ENCODE measurements at regions not wholly inside any gene's neighbourhood (a gene's known extent, or its start where the extent isn't known, plus 50 kb on each side); places are given as distances from the start of the nearest gene placed in this dataset.

DNA sequence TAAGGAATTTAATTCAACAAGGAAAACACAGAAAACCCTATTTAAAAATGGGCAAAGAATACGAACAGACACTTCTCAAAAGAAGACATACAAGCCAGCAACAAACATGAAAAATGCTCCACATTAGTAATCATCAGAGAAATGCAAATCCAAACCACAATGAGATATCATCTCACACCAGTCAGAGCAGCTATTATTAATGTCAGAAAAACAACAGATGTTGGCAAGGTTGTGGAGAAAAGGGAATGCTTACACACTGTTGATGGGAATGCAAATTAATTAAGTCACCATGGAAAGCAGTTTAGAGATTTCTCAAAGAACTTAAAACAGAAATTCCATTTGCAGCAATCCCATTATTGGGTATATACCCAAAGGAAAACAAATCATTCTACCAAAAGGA is 55.2 kb downstream of the GCC1 start:
- WGBS, 3 donors, result 64 to 71% (median 67%) methylated on average over 1 of the region's 1 CpG

DNA sequence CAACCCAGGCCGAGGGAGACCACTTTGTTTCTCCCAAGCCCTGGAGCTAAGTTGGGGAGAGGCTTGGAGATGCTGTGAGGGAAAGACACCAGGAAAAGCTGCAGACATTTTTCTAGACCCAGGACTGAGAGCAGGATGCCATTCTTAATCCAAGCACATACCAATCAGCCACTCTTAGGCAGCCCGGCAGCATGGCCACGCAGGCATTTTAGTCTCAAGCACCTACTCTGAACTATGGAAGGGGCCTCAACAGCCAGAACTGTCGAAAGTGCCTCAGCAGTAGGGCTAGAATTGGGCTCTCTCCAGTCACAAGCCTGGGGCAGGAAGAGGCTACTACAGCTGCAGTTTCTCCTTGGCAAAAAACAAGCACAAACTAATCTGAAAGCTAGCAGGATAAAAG is 57.8 kb downstream of the GCC1 start:
- H3K4me3 ChIP-seq (ENCODE audit: low read depth in 1 of 3, low read length in 3 of 3), result no peak overlapping the region
- peaks cover 0 to 2% (median 0%) of the 10 kb centered on the region in 3 donors for H3K27me3 ChIP-seq (ENCODE audit: control insufficient read depth in 3 of 3, insufficient read depth in 3 of 3, low read length in 3 of 3)
- no peak for DNase-seq
- H3K36me3 ChIP-seq (ENCODE audit: control insufficient read depth in 3 of 3, insufficient read depth in 2 of 3, low read depth in 1 of 3, low read length in 3 of 3), result no peaks in the 10 kb centered on the region
- H3K9me3 ChIP-seq (ENCODE audit: control insufficient read depth in 2 of 2, insufficient read depth in 1 of 2, low read depth in 1 of 2, low read length in 1 of 2), result no peaks in the 10 kb centered on the region
- no peaks in the 10 kb centered on the region for H3K4me1 ChIP-seq (ENCODE audit: control insufficient read depth in 3 of 3, insufficient read depth in 2 of 3, low read depth in 1 of 3, low read length in 2 of 3)
- no peak overlapping the region for H3K27ac ChIP-seq (ENCODE audit: low read depth in 1 of 3, low read length in 2 of 3)
- FAIRE-seq, result no peak
- WGBS, 3 donors, result 57 to 62% (median 61%) methylated on average over 4 of the region's 4 CpGs

More for the DNA sequence above, 55.2 kb downstream of the GCC1 start:
- Histone ChIP-seq H3K36me3 (ENCODE audit: control insufficient read depth in 3 of 3, insufficient read depth in 2 of 3, low read depth in 1 of 3, low read length in 3 of 3) (no peaks in the 10 kb centered on the region), H3K4me1 (ENCODE audit: control insufficient read depth in 3 of 3, insufficient read depth in 2 of 3, low read depth in 1 of 3, low read length in 2 of 3) (no peaks in the 10 kb centered on the region), H3K27ac (ENCODE audit: low read depth in 1 of 3, low read length in 2 of 3) (no peak overlapping the region), H3K9me3 (ENCODE audit: control insufficient read depth in 2 of 2, insufficient read depth in 1 of 2, low read depth in 1 of 2, low read length in 1 of 2) (no peaks in the 10 kb centered on the region), H3K4me3 (ENCODE audit: low read depth in 1 of 3, low read length in 3 of 3) (no peak overlapping the region), H3K27me3 (ENCODE audit: control insufficient read depth in 3 of 3, insufficient read depth in 3 of 3, low read length in 3 of 3) (peaks cover 0 to 6% (median 0%) of the 10 kb centered on the region in 3 donors)
- FAIRE-seq (no peak), DNase-seq (no peak)

DNA sequence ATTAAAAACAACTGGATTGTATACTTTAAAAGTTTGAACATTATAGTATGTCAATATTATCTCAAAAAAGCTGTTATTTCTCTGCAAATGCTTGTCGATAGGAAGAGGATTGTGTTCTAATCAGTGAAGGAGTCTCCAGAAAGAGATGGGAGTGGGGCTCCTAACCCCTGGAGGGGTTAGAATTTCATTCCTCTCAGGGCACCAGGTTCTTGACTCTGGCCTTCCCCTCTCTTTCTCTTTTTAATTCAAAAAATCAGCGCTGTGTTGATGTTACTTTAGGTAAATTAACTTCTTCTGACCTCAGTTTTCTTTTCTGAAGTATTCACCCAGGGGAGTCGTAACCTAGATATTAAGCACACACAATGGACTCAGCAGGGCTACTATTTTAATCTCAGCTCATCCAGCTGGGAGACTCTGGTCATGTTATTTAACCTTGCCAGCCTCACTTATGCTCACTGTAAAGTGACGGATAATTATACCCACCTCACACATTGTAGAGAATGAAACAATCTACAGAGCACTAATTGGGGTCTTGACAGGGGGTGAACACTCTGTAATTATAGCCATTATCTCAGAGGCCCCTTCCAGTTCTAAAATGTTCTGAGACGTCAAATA is 59.4 kb downstream of the GCC1 start:
- no peak for FAIRE-seq
- 52 to 71% (median 58%) methylated on average over 5 of the region's 5 CpGs for WGBS, 3 donors

DNA sequence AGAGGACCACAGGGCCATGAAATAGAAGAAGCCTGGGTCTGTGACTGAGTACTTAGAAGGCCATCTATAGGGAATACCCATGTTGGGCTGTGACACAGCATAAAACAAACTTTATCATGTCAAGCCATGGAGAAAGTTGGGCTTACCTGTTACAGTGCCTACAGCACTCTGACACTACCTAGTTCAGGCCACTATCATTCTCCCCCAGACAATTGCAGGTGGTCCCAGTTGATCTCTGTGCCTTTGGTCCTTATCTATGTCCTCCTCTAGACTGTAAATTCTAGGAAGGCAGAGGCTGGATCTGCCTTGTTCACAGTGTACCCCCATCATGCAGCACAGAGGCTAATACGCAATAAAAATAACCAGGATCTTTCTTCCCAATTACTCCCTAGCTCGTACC is 69.1 kb downstream of the GCC1 start:
- WGBS, 3 donors, result 76 to 82% (median 78%) methylated on average over 2 of the region's 2 CpGs
- H3K27me3 ChIP-seq (ENCODE audit: control insufficient read depth in 3 of 3, insufficient read depth in 3 of 3, low read length in 3 of 3), result peaks cover 0 to 7% (median 0%) of the 10 kb centered on the region in 3 donors
- H3K4me3 ChIP-seq (ENCODE audit: low read depth in 1 of 3, low read length in 3 of 3), result no peak overlapping the region
- no peak overlapping the region for H3K27ac ChIP-seq (ENCODE audit: low read depth in 1 of 3, low read length in 2 of 3)
- no peaks in the 10 kb centered on the region for H3K9me3 ChIP-seq (ENCODE audit: control insufficient read depth in 2 of 2, insufficient read depth in 1 of 2, low read depth in 1 of 2, low read length in 1 of 2)
- FAIRE-seq, result no peak
- no peaks in the 10 kb centered on the region for H3K36me3 ChIP-seq (ENCODE audit: control insufficient read depth in 3 of 3, insufficient read depth in 2 of 3, low read depth in 1 of 3, low read length in 3 of 3)
- no peaks in the 10 kb centered on the region for H3K4me1 ChIP-seq (ENCODE audit: control insufficient read depth in 3 of 3, insufficient read depth in 2 of 3, low read depth in 1 of 3, low read length in 2 of 3)
- DNase-seq, result no peak

More for the DNA sequence above, 59.4 kb downstream of the GCC1 start:
- peaks cover 0 to 2% (median 0%) of the 10 kb centered on the region in 3 donors for H3K27me3 ChIP-seq (ENCODE audit: control insufficient read depth in 3 of 3, insufficient read depth in 3 of 3, low read length in 3 of 3)
- H3K9me3 ChIP-seq (ENCODE audit: control insufficient read depth in 2 of 2, insufficient read depth in 1 of 2, low read depth in 1 of 2, low read length in 1 of 2), result no peaks in the 10 kb centered on the region
- no peak for DNase-seq
- H3K4me1 ChIP-seq (ENCODE audit: control insufficient read depth in 3 of 3, insufficient read depth in 2 of 3, low read depth in 1 of 3, low read length in 2 of 3), result no peaks in the 10 kb centered on the region
- no peak overlapping the region for H3K27ac ChIP-seq (ENCODE audit: low read depth in 1 of 3, low read length in 2 of 3)
- no peaks in the 10 kb centered on the region for H3K36me3 ChIP-seq (ENCODE audit: control insufficient read depth in 3 of 3, insufficient read depth in 2 of 3, low read depth in 1 of 3, low read length in 3 of 3)
- H3K4me3 ChIP-seq (ENCODE audit: low read depth in 1 of 3, low read length in 3 of 3), result no peak overlapping the region

DNA sequence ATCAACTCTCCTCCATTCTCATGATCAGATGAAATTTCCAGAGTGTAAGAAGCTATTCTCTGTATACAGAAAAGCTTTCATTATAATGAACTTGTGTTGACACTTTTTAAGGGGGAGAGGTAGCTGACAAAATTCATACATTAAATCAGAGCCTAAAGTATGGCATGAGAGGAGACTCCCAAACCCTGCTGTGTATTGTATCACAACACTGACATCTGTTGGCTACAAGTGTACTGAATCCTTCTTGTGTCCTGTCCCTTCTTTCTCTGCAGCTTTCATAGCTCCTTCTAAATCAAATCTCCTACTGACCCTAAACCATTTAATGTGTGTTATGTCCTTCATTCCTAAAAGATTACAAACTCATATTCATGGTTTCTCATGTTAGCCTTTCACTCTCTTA is 70.9 kb downstream of the GCC1 start:
- Histone ChIP-seq H3K27me3 (ENCODE audit: control insufficient read depth in 3 of 3, insufficient read depth in 3 of 3, low read length in 3 of 3) (peaks cover 0 to 7% (median 0%) of the 10 kb centered on the region in 3 donors), H3K27ac (ENCODE audit: low read depth in 1 of 3, low read length in 2 of 3) (no peak overlapping the region), H3K9me3 (ENCODE audit: control insufficient read depth in 2 of 2, insufficient read depth in 1 of 2, low read depth in 1 of 2, low read length in 1 of 2) (no peaks in the 10 kb centered on the region), H3K4me1 (ENCODE audit: control insufficient read depth in 3 of 3, insufficient read depth in 2 of 3, low read depth in 1 of 3, low read length in 2 of 3) (no peaks in the 10 kb centered on the region), H3K4me3 (ENCODE audit: low read depth in 1 of 3, low read length in 3 of 3) (no peak overlapping the region), H3K36me3 (ENCODE audit: control insufficient read depth in 3 of 3, insufficient read depth in 2 of 3, low read depth in 1 of 3, low read length in 3 of 3) (no peaks in the 10 kb centered on the region)
- FAIRE-seq (no peak), DNase-seq (peak; percentile 9 to 32)

DNA sequence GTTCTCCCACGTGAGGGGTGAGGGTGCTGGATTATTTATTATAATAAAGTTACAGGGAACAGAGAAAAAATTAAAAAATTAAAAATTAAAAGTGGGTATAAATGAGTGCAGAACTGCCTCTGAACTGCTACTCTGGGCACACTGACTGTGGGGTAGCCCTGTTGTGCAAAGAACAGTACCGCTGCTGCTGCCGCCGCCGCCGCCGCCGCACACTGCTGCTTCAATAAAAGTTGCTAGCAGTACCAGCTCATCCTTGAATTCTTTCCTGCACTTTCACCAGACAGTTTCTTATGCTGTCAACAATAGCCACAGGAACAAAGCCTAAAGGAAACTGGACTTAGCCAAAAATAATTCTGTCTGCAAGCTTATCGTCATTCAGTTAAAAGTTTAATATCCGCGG is 72.1 kb downstream of the GCC1 start:
- WGBS, 3 donors, result 87 to 96% (median 92%) methylated on average over 11 of the region's 11 CpGs
- Histone ChIP-seq H3K27me3 (ENCODE audit: control insufficient read depth in 3 of 3, insufficient read depth in 3 of 3, low read length in 3 of 3) (peaks cover 0 to 7% (median 0%) of the 10 kb centered on the region in 3 donors), H3K4me3 (ENCODE audit: low read depth in 1 of 3, low read length in 3 of 3) (no peak overlapping the region), H3K27ac (ENCODE audit: low read depth in 1 of 3, low read length in 2 of 3) (no peak overlapping the region), H3K36me3 (ENCODE audit: control insufficient read depth in 3 of 3, insufficient read depth in 2 of 3, low read depth in 1 of 3, low read length in 3 of 3) (no peaks in the 10 kb centered on the region), H3K4me1 (ENCODE audit: control insufficient read depth in 3 of 3, insufficient read depth in 2 of 3, low read depth in 1 of 3, low read length in 2 of 3) (no peaks in the 10 kb centered on the region), H3K9me3 (ENCODE audit: control insufficient read depth in 2 of 2, insufficient read depth in 1 of 2, low read depth in 1 of 2, low read length in 1 of 2) (no peaks in the 10 kb centered on the region)
- FAIRE-seq (no peak), DNase-seq (no peak)

DNA sequence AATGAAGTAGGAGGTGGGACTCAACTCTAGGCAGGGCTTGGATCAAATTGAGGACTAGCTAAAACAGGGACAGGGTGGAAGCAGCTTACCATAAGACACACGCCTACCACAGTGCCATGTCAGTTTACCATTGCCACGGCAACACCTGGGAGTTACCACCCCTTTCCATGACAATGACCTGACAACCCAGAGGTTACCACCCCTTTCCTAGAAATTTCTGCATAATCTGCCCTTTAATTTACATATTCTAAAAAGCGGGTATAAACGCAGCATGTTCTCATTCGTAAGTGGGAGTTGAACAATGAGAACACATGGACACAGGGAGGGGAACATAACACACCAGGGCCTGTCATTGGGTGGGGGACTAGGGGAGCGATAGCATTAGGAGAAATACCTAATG is 72.7 kb downstream of the GCC1 start:
- Histone ChIP-seq H3K27ac (ENCODE audit: low read depth in 1 of 3, low read length in 2 of 3) (no peak overlapping the region), H3K4me3 (ENCODE audit: low read depth in 1 of 3, low read length in 3 of 3) (no peak overlapping the region), H3K4me1 (ENCODE audit: control insufficient read depth in 3 of 3, insufficient read depth in 2 of 3, low read depth in 1 of 3, low read length in 2 of 3) (no peaks in the 10 kb centered on the region), H3K9me3 (ENCODE audit: control insufficient read depth in 2 of 2, insufficient read depth in 1 of 2, low read depth in 1 of 2, low read length in 1 of 2) (no peaks in the 10 kb centered on the region), H3K27me3 (ENCODE audit: control insufficient read depth in 3 of 3, insufficient read depth in 3 of 3, low read length in 3 of 3) (peaks cover 0 to 7% (median 0%) of the 10 kb centered on the region in 3 donors), H3K36me3 (ENCODE audit: control insufficient read depth in 3 of 3, insufficient read depth in 2 of 3, low read depth in 1 of 3, low read length in 3 of 3) (no peaks in the 10 kb centered on the region)
- 76 to 90% (median 80%) methylated on average over 6 of the region's 6 CpGs for WGBS, 3 donors
- DNase-seq (no peak), FAIRE-seq (no peak)

DNA sequence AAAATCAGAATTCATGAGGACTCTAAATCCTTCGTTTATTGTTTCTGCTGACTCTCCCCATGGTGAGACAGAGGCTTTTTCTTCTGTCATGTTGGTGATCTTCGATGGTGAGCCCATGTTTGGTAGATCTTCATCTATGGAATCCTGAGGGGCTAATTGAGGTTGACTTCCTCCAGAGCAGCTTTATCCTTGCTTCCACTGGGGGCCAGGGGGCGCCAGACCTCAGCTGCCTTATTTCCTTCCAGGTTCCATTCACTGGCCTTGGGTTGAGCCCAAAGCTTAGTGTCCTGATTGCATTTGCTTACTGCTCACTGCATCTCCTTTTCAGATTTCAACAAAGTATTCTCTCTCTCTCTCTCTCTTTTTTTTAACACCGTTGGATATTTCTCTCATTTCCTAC is 80.7 kb downstream of the GCC1 start:
- Histone ChIP-seq H3K4me1 (ENCODE audit: control insufficient read depth in 3 of 3, insufficient read depth in 2 of 3, low read depth in 1 of 3, low read length in 2 of 3) (no peaks in the 10 kb centered on the region), H3K27ac (ENCODE audit: low read depth in 1 of 3, low read length in 2 of 3) (no peak overlapping the region), H3K9me3 (ENCODE audit: control insufficient read depth in 2 of 2, insufficient read depth in 1 of 2, low read depth in 1 of 2, low read length in 1 of 2) (no peaks in the 10 kb centered on the region), H3K27me3 (ENCODE audit: control insufficient read depth in 3 of 3, insufficient read depth in 3 of 3, low read length in 3 of 3) (no peaks in the 10 kb centered on the region), H3K36me3 (ENCODE audit: control insufficient read depth in 3 of 3, insufficient read depth in 2 of 3, low read depth in 1 of 3, low read length in 3 of 3) (no peaks in the 10 kb centered on the region), H3K4me3 (ENCODE audit: low read depth in 1 of 3, low read length in 3 of 3) (no peak overlapping the region)
- DNase-seq (peak; percentile 20 to 23), FAIRE-seq (no peak)
- WGBS, 3 donors, result 27 to 40% (median 32%) methylated on average over 3 to 4 of the region's 4 CpGs

DNA sequence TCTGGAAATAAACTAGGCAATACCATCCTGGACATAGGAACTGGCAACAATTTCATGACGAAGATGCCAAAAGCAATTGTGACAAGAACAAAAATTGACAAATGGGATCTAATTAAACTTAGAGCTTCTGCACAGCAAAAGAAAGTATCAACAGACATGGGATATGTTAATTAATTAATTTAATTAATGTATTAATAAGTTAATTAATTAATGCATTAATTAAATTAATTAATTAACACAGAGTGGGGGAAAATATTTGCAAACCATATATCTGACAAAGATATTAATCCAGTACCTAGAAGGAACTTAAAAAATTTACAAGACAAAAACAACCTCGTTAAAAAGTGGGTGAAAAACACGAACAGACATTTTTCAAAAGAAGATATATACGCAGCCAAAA is 83.6 kb downstream of the GCC1 start:
- FAIRE-seq (no peak), DNase-seq (no peak)
- no peaks in the 10 kb centered on the region for H3K9me3 ChIP-seq (ENCODE audit: control insufficient read depth in 2 of 2, insufficient read depth in 1 of 2, low read depth in 1 of 2, low read length in 1 of 2)
- H3K27me3 ChIP-seq (ENCODE audit: control insufficient read depth in 3 of 3, insufficient read depth in 3 of 3, low read length in 3 of 3), result peaks cover 0 to 3% (median 0%) of the 10 kb centered on the region in 3 donors
- WGBS, 3 donors, result 92 to 93% (median 92%) methylated on average over 4 of the region's 4 CpGs
- H3K36me3 ChIP-seq (ENCODE audit: control insufficient read depth in 3 of 3, insufficient read depth in 2 of 3, low read depth in 1 of 3, low read length in 3 of 3), result no peaks in the 10 kb centered on the region
- H3K27ac ChIP-seq (ENCODE audit: low read depth in 1 of 3, low read length in 2 of 3), result no peak overlapping the region
- H3K4me3 ChIP-seq (ENCODE audit: low read depth in 1 of 3, low read length in 3 of 3), result no peak overlapping the region
- no peaks in the 10 kb centered on the region for H3K4me1 ChIP-seq (ENCODE audit: control insufficient read depth in 3 of 3, insufficient read depth in 2 of 3, low read depth in 1 of 3, low read length in 2 of 3)
